Fibroblast of lung (primary cell): ENCODE measurements at regions not wholly inside any gene's neighbourhood (a gene's known extent, or its start where the extent isn't known, plus 50 kb on each side); places are given as distances from the start of the nearest gene placed in this dataset.

ENCODE experiments used
- EZH2 ChIP-seq: IDR thresholded peaks from 2 replicates; pipeline ENCODE4 v1.5.1; 2012; ENCODE audit warnings: low read length, control low read depth, mild to moderate bottlenecking; ENCODE audit errors: missing control alignments
- TF ChIP-seq, protein P1 (sequence below), 2 donors: IDR thresholded peaks in 1 of 2; conservative IDR thresholded peaks in 1 of 2; 1 replicate in 1 of 2; 2 replicates in 1 of 2; pipeline ENCODE4 v1.5.1; 2011 to 2012; ENCODE audit warnings: low read length in 2 of 2, control low read depth in 1 of 2, inconsistent platforms in 1 of 2, low read depth in 1 of 2, mild to moderate bottlenecking in 1 of 2

DNA sequence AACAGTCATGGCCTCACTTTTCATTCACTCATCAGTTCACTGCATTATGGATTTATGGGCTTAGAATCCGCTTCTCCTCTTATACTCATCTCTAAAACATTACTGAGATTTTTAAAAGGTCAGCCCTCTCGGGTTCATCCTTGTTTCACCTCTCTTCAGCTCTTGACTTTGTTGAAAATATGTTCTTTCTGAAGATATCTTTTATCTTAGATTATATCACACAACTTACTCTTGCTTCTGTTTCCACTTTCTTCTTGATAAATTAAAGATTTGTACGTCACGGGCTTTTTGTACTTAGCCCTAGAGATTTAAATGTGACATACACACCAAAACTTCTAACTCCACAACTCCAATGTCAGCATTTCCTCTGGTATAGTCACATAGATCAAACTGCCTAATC lies 342.5 kb upstream of the TMEM229A start:
- TF ChIP-seq, protein P1, sequence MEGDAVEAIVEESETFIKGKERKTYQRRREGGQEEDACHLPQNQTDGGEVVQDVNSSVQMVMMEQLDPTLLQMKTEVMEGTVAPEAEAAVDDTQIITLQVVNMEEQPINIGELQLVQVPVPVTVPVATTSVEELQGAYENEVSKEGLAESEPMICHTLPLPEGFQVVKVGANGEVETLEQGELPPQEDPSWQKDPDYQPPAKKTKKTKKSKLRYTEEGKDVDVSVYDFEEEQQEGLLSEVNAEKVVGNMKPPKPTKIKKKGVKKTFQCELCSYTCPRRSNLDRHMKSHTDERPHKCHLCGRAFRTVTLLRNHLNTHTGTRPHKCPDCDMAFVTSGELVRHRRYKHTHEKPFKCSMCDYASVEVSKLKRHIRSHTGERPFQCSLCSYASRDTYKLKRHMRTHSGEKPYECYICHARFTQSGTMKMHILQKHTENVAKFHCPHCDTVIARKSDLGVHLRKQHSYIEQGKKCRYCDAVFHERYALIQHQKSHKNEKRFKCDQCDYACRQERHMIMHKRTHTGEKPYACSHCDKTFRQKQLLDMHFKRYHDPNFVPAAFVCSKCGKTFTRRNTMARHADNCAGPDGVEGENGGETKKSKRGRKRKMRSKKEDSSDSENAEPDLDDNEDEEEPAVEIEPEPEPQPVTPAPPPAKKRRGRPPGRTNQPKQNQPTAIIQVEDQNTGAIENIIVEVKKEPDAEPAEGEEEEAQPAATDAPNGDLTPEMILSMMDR (conservative IDR thresholded peaks at IDR 0.05 in 1 of 2, IDR thresholded peaks at IDR 0.05 in 1 of 2; ENCODE audit: low read depth in 1 of 2, low read length in 2 of 2): no peak
- TF ChIP-seq EZH2: no peak
